ENCODE measurements at regions not wholly inside any gene's neighbourhood (a gene's known extent, or its start where the extent isn't known, plus 50 kb on each side); places are given as distances from the start of the nearest gene placed in this dataset.

GRCh38 chr7:35463751-35464150 is 209.9 kb upstream of the TBX20 start:
- TF ChIP-seq CTCF (IDR thresholded peaks at IDR 0.05) (no peak), POLR2A (IDR thresholded peaks at IDR 0.05) (no peak)
